GM12878 (cell line): ENCODE measurements at regions not wholly inside any gene's neighbourhood (a gene's known extent, or its start where the extent isn't known, plus 50 kb on each side); places are given as distances from the start of the nearest gene placed in this dataset.

Source experiments
- ATAC-seq: fragments of 200-7000 bp; cut with Tn5 transposase; 3 replicates; pipeline ENCODE4 v1.9.1; 2020; ENCODE audit warnings: mild to moderate bottlenecking, moderate library complexity
- BruUV-seq: library from RNA; stranded (reverse); fragments of 400-500 nt; replicated peaks from 2 replicates; lab custom pipeline; 2021; lab: Mats Ljungman, UMichigan
- CTCF ChIA-PET: fragments of 300-600 bp; sonication (Branson Sonifier 250); formaldehyde crosslinking; extraction: SDS; loops from one replicate; lab custom pipeline; 2021; ENCODE audit warnings: inconsistent platforms; lab: Yijun Ruan, JAX
- POLR2A ChIA-PET: fragments of 350-600 bp; formaldehyde crosslinking; extraction: SDS; loops from one replicate; lab custom pipeline; 2021; ENCODE audit warnings: inconsistent platforms; lab: Charles Lee
- RAD21 ChIA-PET: fragments of 300-600 bp; sonication (Branson Sonifier 250); formaldehyde crosslinking; loops from one replicate; lab custom pipeline; 2023; ENCODE audit warnings: antibody characterized with exemption; ENCODE audit not compliant: unreplicated experiment; lab: Charles Lee
- SMC1A ChIA-PET: fragments of 300-600 bp; sonication (Branson Sonifier 250); formaldehyde crosslinking; loops from one replicate; lab custom pipeline; 2023; ENCODE audit not compliant: unreplicated experiment, uncharacterized antibody; lab: Charles Lee
- DNase-seq: peaks from one replicate; pipeline ENCODE4 v3.0.0-alpha.2; 2011; ENCODE audit warnings: low read depth, low spot score
- FAIRE-seq: peaks from 3 replicates; lab custom pipeline; 2011; peaks lifted over from hg19 to GRCh38; lab: Jason Lieb, UNC
- H2AFZ ChIP-seq: 2 replicates; pipeline ENCODE4 v1.6.0; 2011; ENCODE audit warnings: low read depth, low read length, control low read depth; ENCODE audit not compliant: control insufficient read depth
- H3K27ac ChIP-seq: 2 replicates; pipeline ENCODE4 v1.5.1; 2011; ENCODE audit warnings: control low read depth; ENCODE audit not compliant: control insufficient read depth, insufficient read depth
- H3K27me3 ChIP-seq, 2 experiments: replicated peaks in 1 of 2; 2 replicates each; pipeline versions ENCODE4 v1.6.0 to v1.6.1; 2011; ENCODE audit warnings: low read length in 1 of 2; ENCODE audit not compliant: control insufficient read depth in 2 of 2, insufficient read depth in 2 of 2
- H3K36me3 ChIP-seq, 2 experiments: 2 replicates each; pipeline ENCODE4 v1.5.1; 2011; ENCODE audit warnings: low read length in 1 of 2; ENCODE audit not compliant: control insufficient read depth in 2 of 2, insufficient read depth in 2 of 2
- H3K4me1 ChIP-seq: 2 replicates; pipeline ENCODE4 v1.6.1; 2011; ENCODE audit warnings: mild to moderate bottlenecking, low read length, moderate library complexity, mixed read lengths; ENCODE audit not compliant: control insufficient read depth, insufficient read depth
- H3K4me2 ChIP-seq: 2 replicates; pipeline ENCODE4 v1.6.0; 2011; ENCODE audit warnings: control low read depth; ENCODE audit not compliant: control insufficient read depth, insufficient read depth
- H3K4me3 ChIP-seq: fragments of 200-600 bp; sonication (generic); 2 replicates; pipeline ENCODE4 v1.5.1; 2016
- H3K79me2 ChIP-seq: 2 replicates; pipeline ENCODE4 v1.6.0; 2011; ENCODE audit warnings: low read length; ENCODE audit not compliant: control insufficient read depth, insufficient read depth
- H3K9ac ChIP-seq: 2 replicates; pipeline ENCODE4 v1.8.0; 2011; ENCODE audit warnings: low read length, control low read depth, mixed read lengths; ENCODE audit not compliant: control insufficient read depth, insufficient read depth
- H3K9me3 ChIP-seq: replicated peaks from 3 replicates; pipeline ENCODE4 v1.5.1; 2011; ENCODE audit warnings: mild to moderate bottlenecking, low read length; ENCODE audit not compliant: control insufficient read depth, insufficient read depth
- H4K20me1 ChIP-seq: 2 replicates; pipeline ENCODE4 v1.6.0; 2011; ENCODE audit not compliant: control insufficient read depth, insufficient read depth
- ASH2L ChIP-seq: fragments of 300-600, 200-600 bp; sonication (generic); IDR thresholded peaks from 2 replicates; pipeline ENCODE4 v1.6.1; 2017; ENCODE audit warnings: low read depth, mild to moderate bottlenecking, borderline replicate concordance
- CBX3 ChIP-seq: fragments of 200-600 bp; sonication (generic); IDR thresholded peaks from 2 replicates; pipeline ENCODE4 v1.6.1; 2016; ENCODE audit warnings: low read depth, borderline replicate concordance
- CREB1 ChIP-seq: IDR thresholded peaks from 2 replicates; pipeline ENCODE4 v1.6.1; 2012; ENCODE audit warnings: low read depth, mild to moderate bottlenecking, inconsistent platforms
- DPF2 ChIP-seq: fragments of 450-650 bp; IDR thresholded peaks from 2 replicates; pipeline ENCODE4 v1.6.1; 2017; ENCODE audit warnings: mild to moderate bottlenecking
- EGR1 ChIP-seq, 2 experiments: IDR thresholded peaks; 1 replicate in 1 of 2; 2 replicates in 1 of 2; pipeline ENCODE4 v1.6.1; 2011 to 2012; ENCODE audit warnings: low read depth in 2 of 2, low read length in 2 of 2, borderline replicate concordance in 1 of 2, mild to moderate bottlenecking in 1 of 2, moderate library complexity in 1 of 2
- FOXM1 ChIP-seq: IDR thresholded peaks from 2 replicates; pipeline ENCODE4 v1.6.1; 2012; ENCODE audit warnings: low read depth, mild to moderate bottlenecking, inconsistent platforms, low read length, moderate library complexity
- JUNB ChIP-seq: IDR thresholded peaks from 2 replicates; pipeline ENCODE4 v1.6.1; 2016; ENCODE audit warnings: antibody characterized with exemption, mild to moderate bottlenecking
- MYC ChIP-seq: IDR thresholded peaks from 2 replicates; pipeline ENCODE4 v1.6.1; 2011; ENCODE audit warnings: mild to moderate bottlenecking, low read length, moderate library complexity, inconsistent platforms; ENCODE audit not compliant: insufficient read depth, insufficient replicate concordance, insufficient read length, severe bottlenecking
- NRF1 ChIP-seq: conservative IDR thresholded peaks from 2 replicates; pipeline ENCODE4 v1.6.1; 2011; ENCODE audit warnings: mild to moderate bottlenecking, low read depth, low read length, improper control_type of control experiment
- POU2F2 ChIP-seq: IDR thresholded peaks from 3 replicates; pipeline ENCODE4 v1.6.1; 2011; ENCODE audit warnings: low read depth, mild to moderate bottlenecking, low read length, borderline replicate concordance
- RAD21 ChIP-seq: IDR thresholded peaks from 2 replicates; pipeline ENCODE4 v1.6.1; 2011; ENCODE audit warnings: mild to moderate bottlenecking, low read depth, low read length, moderate library complexity; ENCODE audit not compliant: insufficient read depth
- RBBP5 ChIP-seq: fragments of 200-600 bp; sonication (generic); conservative IDR thresholded peaks from 2 replicates; pipeline ENCODE4 v1.6.1; 2016
- SMAD5 ChIP-seq: IDR thresholded peaks from 2 replicates; pipeline ENCODE4 v1.6.1; 2016; ENCODE audit warnings: antibody characterized with exemption, low read depth
- SREBF1 ChIP-seq: IDR thresholded peaks from 2 replicates; pipeline ENCODE4 v1.6.1; 2012; ENCODE audit warnings: mild to moderate bottlenecking, low read length
- SREBF2 ChIP-seq: IDR thresholded peaks from 2 replicates; pipeline ENCODE4 v1.6.1; 2012; ENCODE audit warnings: mild to moderate bottlenecking, low read length
- ZBTB33 ChIP-seq: fragments of 450-650 bp; IDR thresholded peaks from 2 replicates; pipeline ENCODE4 v1.6.1; 2017; ENCODE audit warnings: mild to moderate bottlenecking
- ZSCAN29 ChIP-seq: fragments of 450-650 bp; IDR thresholded peaks from 2 replicates; pipeline ENCODE4 v1.6.1; 2017; ENCODE audit warnings: mild to moderate bottlenecking, moderate library complexity
- WGBS: methylation state at CpG from one replicate; pipeline ENCODE4 v1.1.6; 2016; ENCODE audit warnings: low lambda C conversion rate; ENCODE audit not compliant: insufficient replicate concordance, insufficient coverage; ENCODE audit errors: missing lambda C conversion rate; 5-methylcytosine and 5-hydroxymethylcytosine counted together
- in situ Hi-C: fragments of 300-500 bp; cut with MboI; formaldehyde crosslinking; loops from 9 replicates; pipeline ENCODE4 v1.14.3; 2018; ENCODE audit warnings: mixed read lengths
- intact Hi-C: fragments of 100-400 bp; cut with micrococcal nuclease; formaldehyde crosslinking; loops from one replicate; pipeline ENCODE4 v1.14.2; 2022; ENCODE audit not compliant: unreplicated experiment
- TF ChIP-seq, protein P1 (sequence below): IDR thresholded peaks from 2 replicates; pipeline ENCODE4 v1.6.1; 2011; ENCODE audit warnings: low read depth, low read length, improper control_type of control experiment, borderline replicate concordance

- Histone ChIP-seq H3K36me3 (no peaks in the 10 kb centered on the region), H3K4me2 (no peak overlapping the region), H3K27me3 (no peaks in the 10 kb centered on the region), H4K20me1 (no peaks in the 10 kb centered on the region), H3K9ac (no peak overlapping the region), H3K79me2 (no peaks in the 10 kb centered on the region), H3K4me1 (no peaks in the 10 kb centered on the region), H2AFZ (no peak overlapping the region), H3K9me3 (no peaks in the 10 kb centered on the region), H3K27ac (no peak overlapping the region), H3K4me3 (no peak overlapping the region)
- in situ Hi-C loops (no loop called here), intact Hi-C loops (no loop called here)
- 0% methylated on average over 2 of the region's 2 CpGs for WGBS
- ChIA-PET RAD21 (no interaction called here), POLR2A (no interaction called here), CTCF (no interaction called here), SMC1A (no interaction called here)
- FAIRE-seq: no peak
- no peak for ATAC-seq
- DNase-seq: no peak
- TF ChIP-seq NRF1 (no peak), CBX3 (no peak), SREBF1 (no peak), FOXM1 (no peak), JUNB (no peak), CREB1 (no peak), RBBP5 (no peak), RAD21 (no peak), ZSCAN29 (no peak), POU2F2 (no peak), ZBTB33 (no peak), EGR1 (IDR thresholded peaks at IDR 0.05; ENCODE audit: borderline replicate concordance in 1 of 2, low read depth in 2 of 2, low read length in 2 of 2) (no peak), ASH2L (no peak), SREBF2 (no peak), MYC (no peak), DPF2 (no peak), SMAD5 (no peak)
- TF ChIP-seq, protein P1, sequence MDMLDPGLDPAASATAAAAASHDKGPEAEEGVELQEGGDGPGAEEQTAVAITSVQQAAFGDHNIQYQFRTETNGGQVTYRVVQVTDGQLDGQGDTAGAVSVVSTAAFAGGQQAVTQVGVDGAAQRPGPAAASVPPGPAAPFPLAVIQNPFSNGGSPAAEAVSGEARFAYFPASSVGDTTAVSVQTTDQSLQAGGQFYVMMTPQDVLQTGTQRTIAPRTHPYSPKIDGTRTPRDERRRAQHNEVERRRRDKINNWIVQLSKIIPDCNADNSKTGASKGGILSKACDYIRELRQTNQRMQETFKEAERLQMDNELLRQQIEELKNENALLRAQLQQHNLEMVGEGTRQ: no peak
- BruUV-seq: no TSS peak
These were observed 70.0 kb upstream of the KCNH7 start for GRCh38 chr2:162908567-162908966.
